ENCODE measurements at regions not wholly inside any gene's neighbourhood (a gene's known extent, or its start where the extent isn't known, plus 50 kb on each side); places are given as distances from the start of the nearest gene placed in this dataset.
"Not testable (repeated sequence)": the region's sequence is repeated elsewhere in the genome, so short reads cannot be mapped to it uniquely, and the experiment has no call there.

- DNase-seq (ENCODE audit: low spot score): not testable (repeated sequence)
These were observed 198.1 kb upstream of the WSB1 start for GRCh38 chr17:27095821-27096220.

DNA sequence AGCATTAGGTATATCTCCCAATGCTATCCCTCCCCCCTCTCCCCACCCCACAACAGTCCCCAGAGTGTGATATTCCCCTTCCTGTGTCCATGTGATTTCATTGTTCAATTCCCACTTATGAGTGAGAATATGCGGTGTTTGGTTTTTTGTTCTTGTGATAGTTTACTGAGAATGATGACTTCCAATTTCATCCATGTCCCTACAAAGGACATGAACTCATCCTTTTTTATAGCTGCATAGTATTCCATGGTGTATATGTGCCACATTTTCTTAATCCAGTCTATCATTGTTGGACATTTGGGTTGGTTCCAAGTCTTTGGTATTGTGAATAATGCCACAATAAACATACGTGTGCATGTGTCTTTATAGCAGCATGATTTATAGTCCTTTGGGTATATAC, 194.6 kb upstream of the WSB1 start:
- not testable (repeated sequence) for DNase-seq (ENCODE audit: low spot score)

GRCh38 chr17:27104605-27105221, 189.2 kb upstream of the WSB1 start:
- not testable (repeated sequence) for DNase-seq (ENCODE audit: low spot score)

GRCh38 chr17:27105636-27106035, 188.3 kb upstream of the WSB1 start:
- DNase-seq (ENCODE audit: low spot score): no peak

GRCh38 chr17:27106347-27106981, 187.4 kb upstream of the WSB1 start:
- no peak for DNase-seq (ENCODE audit: low spot score)

DNA sequence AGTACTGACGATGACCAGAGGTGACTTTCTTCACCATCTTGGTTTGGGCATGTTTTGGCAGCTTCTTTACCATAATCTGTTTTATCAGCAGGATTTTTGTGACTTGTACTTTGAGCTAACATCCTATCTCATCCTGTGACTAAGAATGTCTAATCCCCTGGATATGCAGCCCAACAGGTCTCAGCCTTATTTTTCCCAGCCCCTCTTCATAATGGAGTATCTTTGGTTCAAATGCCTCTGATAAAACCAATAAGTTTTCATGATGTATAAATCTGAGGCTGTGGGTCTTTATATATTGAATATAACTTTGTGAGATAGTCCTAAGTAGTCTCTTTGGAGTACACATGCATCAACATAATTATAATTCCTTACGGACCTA, 186.9 kb upstream of the WSB1 start:
- no peak for DNase-seq (ENCODE audit: low spot score)

GRCh38 chr17:27107386-27108328, 186.3 kb upstream of the WSB1 start:
- DNase-seq (ENCODE audit: low spot score): not testable (repeated sequence)

DNA sequence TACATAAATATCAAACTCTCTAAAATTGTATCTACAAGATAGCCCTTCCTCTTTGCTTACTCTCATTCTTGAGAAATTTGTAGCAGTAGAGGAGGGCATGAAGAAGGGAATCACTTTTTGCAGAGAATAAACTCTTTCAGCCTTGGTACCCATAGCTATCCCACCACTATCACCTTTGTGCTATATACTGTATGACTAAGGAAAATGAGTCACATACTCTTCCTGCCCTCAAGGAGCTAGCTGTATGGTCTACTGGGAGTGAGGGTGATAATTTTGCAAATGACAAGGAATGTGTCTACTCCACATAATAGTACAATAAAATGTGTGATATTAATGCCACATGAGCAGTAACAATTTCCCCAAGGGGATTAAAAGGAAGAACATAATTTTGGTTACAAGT, 184.6 kb upstream of the WSB1 start:
- no peak for DNase-seq (ENCODE audit: low spot score)

DNA sequence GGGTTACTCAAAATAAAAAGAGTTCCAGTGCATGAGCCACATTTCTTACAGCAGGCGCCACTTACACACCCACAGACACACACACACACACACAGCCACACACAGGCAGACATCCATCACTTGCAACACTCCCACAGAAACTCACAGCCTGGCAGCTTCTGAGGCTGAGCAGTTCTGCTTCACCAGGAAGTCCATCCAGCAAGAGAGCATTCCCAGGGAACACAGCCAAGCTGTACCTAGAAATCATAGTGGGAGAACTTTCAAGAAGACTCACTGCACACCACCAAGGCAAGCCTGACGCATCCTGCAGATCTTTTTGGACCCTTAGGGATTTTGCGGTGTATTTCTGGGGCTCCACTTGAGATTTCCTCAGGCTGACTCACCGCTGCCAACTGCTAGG, 140.9 kb upstream of the WSB1 start:
- no peak for DNase-seq (ENCODE audit: low spot score)

GRCh38 chr17:27155866-27156265, 138.0 kb upstream of the WSB1 start:
- DNase-seq (ENCODE audit: low spot score): no peak

DNA sequence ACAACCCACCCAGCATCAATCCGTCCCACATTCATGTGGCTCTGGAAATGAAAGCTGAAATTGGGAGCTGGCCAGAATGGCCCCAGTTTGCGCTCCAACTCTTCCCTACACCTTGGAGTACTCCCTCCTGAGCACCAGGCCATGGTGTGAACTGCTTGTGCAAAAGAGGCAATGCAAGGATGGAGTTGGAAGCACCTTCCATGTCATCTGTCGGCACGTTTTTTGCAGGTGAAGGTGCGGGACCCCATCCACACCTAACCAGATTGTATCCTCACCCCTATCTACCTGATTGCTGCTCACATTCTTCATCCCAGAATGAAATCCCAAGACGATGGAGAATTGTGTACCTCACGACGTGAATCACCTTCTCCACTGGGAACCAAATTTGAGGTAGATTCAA, 136.6 kb upstream of the WSB1 start:
- DNase-seq (ENCODE audit: low spot score): no peak

GRCh38 chr17:27157898-27158297, 136.0 kb upstream of the WSB1 start:
- DNase-seq (ENCODE audit: low spot score): no peak

DNA sequence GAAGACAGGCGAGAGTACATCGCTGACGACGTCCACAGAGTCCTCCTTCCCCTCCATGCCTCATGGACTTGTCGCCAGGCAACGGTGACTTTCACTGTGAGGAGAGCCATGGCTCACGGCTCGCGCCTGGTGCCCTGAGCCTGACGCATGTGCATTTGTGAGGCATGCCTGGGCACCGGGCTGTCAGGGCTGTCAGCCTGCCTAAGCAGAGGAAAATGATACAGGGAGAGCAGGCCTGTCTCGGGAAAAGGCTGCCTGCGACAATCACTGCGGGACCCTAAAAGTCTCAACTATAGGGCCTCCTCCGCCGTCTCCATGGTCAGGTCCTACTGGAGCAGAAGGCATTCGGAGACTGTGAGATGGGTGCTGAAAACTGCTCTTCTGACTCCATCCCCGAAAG, 135.5 kb upstream of the WSB1 start:
- DNase-seq (ENCODE audit: low spot score): no peak

- DNase-seq (ENCODE audit: low spot score): no peak
These were observed 113.6 kb upstream of the WSB1 start for GRCh38 chr17:27180322-27180721.

- not testable (repeated sequence) for DNase-seq (ENCODE audit: low spot score)
These were observed 112.5 kb upstream of the WSB1 start for GRCh38 chr17:27181379-27181925.

GRCh38 chr17:27181935-27182334, 112.0 kb upstream of the WSB1 start:
- DNase-seq (ENCODE audit: low spot score): no peak

DNA sequence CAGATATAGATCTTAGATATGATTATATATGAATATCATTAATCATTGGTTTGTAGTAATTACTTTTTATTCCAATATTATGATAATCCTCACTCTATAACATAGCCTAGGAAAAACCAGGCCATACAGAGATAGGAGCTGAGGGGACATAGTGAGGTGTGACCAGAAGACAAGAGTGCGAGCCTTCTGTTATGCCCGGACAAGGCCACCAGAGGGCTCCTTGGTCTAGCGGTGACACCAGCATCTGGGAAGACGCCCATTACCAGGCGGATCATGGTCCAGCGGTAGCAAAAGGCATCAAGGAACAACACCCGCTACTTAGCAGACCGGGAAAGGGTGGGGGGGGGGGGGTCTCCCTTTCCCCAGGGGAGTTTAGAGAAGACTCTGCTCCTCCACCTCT, 96.4 kb upstream of the WSB1 start:
- DNase-seq (ENCODE audit: low spot score): not testable (repeated sequence)

- no peak for DNase-seq (ENCODE audit: low spot score)
These were observed 94.0 kb upstream of the WSB1 start for GRCh38 chr17:27199948-27200347.

GRCh38 chr17:27200476-27200875, 93.4 kb upstream of the WSB1 start:
- no peak for DNase-seq (ENCODE audit: low spot score)

DNA sequence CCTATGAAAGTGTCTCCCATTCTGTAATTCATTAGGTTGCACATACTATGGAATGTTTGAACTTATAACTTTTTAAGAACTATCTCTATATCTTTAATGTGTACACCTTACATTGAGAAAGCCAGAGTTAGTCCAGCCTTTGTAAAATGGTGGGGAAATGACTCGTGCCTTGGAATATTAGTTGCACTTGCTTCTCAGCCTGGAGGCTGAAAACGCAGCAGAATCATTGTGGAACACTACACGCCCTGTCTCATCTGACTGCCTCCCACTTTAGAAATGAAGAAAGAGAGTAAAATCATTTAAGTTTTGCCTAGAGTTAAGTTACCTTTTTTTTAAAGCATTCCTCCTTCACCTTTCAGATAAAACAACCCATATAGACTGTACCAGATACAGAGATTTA, 90.7 kb upstream of the WSB1 start:
- no peak for DNase-seq (ENCODE audit: low spot score)

- DNase-seq (ENCODE audit: low spot score): peak; percentile 5
These were observed 87.5 kb upstream of the WSB1 start for GRCh38 chr17:27206447-27206846.

GRCh38 chr17:27207073-27207513, 86.8 kb upstream of the WSB1 start:
- DNase-seq (ENCODE audit: low spot score): peak; percentile 16

- not testable (repeated sequence) for DNase-seq (ENCODE audit: low spot score)
These were observed 85.5 kb upstream of the WSB1 start for GRCh38 chr17:27208370-27208769.

Measured in SW480 (cell line).